Activated T-cell treated with anti-CD3 and anti-CD28 coated beads for 48 hours (primary cell): ENCODE measurements at regions not wholly inside any gene's neighbourhood (a gene's known extent, or its start where the extent isn't known, plus 50 kb on each side); places are given as distances from the start of the nearest gene placed in this dataset.

Experiments
- DNase-seq: peaks from one replicate; pipeline ENCODE4 v3.0.0-alpha.2; 2020; ENCODE audit warnings: low read depth

- DNase-seq: no peak
Observed at GRCh38 chr1:218772575-218772974, 401.1 kb upstream of the LYPLAL1 start.

- no peak for DNase-seq
Observed at GRCh38 chr1:218775501-218776021, 398.1 kb upstream of the LYPLAL1 start.

- DNase-seq: no peak
Observed at GRCh38 chr1:218778257-218779126, 395.2 kb upstream of the LYPLAL1 start.

GRCh38 chr1:218779341-218780100 lies 394.2 kb upstream of the LYPLAL1 start:
- DNase-seq: no peak

- no peak for DNase-seq
Observed at GRCh38 chr1:218783131-218783530, 390.5 kb upstream of the LYPLAL1 start.

- DNase-seq: no peak
Observed at GRCh38 chr1:218783916-218784315, 389.8 kb upstream of the LYPLAL1 start.

- DNase-seq: no peak
Observed at GRCh38 chr1:218785928-218786327, 387.8 kb upstream of the LYPLAL1 start.

GRCh38 chr1:218787826-218788225 lies 385.9 kb upstream of the LYPLAL1 start:
- no peak for DNase-seq

GRCh38 chr1:218796773-218797172 lies 376.9 kb upstream of the LYPLAL1 start:
- DNase-seq: no peak

- DNase-seq: no peak
Observed at GRCh38 chr1:218802799-218803198, 370.9 kb upstream of the LYPLAL1 start.

GRCh38 chr1:218803351-218803997 lies 370.2 kb upstream of the LYPLAL1 start:
- DNase-seq: no peak

- no peak for DNase-seq
Observed at GRCh38 chr1:218804014-218804785, 369.5 kb upstream of the LYPLAL1 start.

GRCh38 chr1:218809061-218809460 lies 364.6 kb upstream of the LYPLAL1 start:
- DNase-seq: no peak

- no peak for DNase-seq
Observed at GRCh38 chr1:218809625-218810024, 364.1 kb upstream of the LYPLAL1 start.

- DNase-seq: no peak
Observed at GRCh38 chr1:218810306-218810705, 363.4 kb upstream of the LYPLAL1 start.

- no peak for DNase-seq
Observed at GRCh38 chr1:218811497-218811896, 362.2 kb upstream of the LYPLAL1 start.

- no peak for DNase-seq
Observed at GRCh38 chr1:218812360-218812759, 361.3 kb upstream of the LYPLAL1 start.

GRCh38 chr1:218813237-218813636 lies 360.4 kb upstream of the LYPLAL1 start:
- DNase-seq: no peak

- DNase-seq: no peak
Observed at GRCh38 chr1:218815076-218815475, 358.6 kb upstream of the LYPLAL1 start.

GRCh38 chr1:218817071-218817470 lies 356.6 kb upstream of the LYPLAL1 start:
- no peak for DNase-seq

- DNase-seq: no peak
Observed at GRCh38 chr1:218817691-218818465, 355.8 kb upstream of the LYPLAL1 start.
